GM13976 (cell line): ENCODE measurements at regions not wholly inside any gene's neighbourhood (a gene's known extent, or its start where the extent isn't known, plus 50 kb on each side); places are given as distances from the start of the nearest gene placed in this dataset.

Experiments
- DNase-seq: peaks from one replicate; pipeline ENCODE4 v3.0.0; 2012; ENCODE audit warnings: low spot score
- CTCF ChIP-seq: IDR thresholded peaks from 2 replicates; pipeline ENCODE4 v1.5.1; 2012; ENCODE audit warnings: borderline replicate concordance, mild to moderate bottlenecking; ENCODE audit not compliant: insufficient read depth; ENCODE audit errors: extremely low read depth, missing control alignments, control extremely low read depth
- in situ Hi-C: fragments of 300-500 bp; cut with MboI; formaldehyde crosslinking; loops from one replicate; pipeline ENCODE4 v1.12.0; 2022; ENCODE audit warnings: low sequenced_read_pairs, mixed read lengths, inconsistent platforms; ENCODE audit not compliant: unreplicated experiment

- in situ Hi-C loops, result loop anchor here (25.0 kb wide), 1 partner anchor 205 kb away; the partner anchor contains the start of genes LRCOL1 and P2RX2
- no peak for TF ChIP-seq CTCF
- no peak for DNase-seq
Measured at GRCh38 chr12:132407451-132407961, 78.1 kb upstream of the GALNT9 start.

GRCh38 chr12:132406493-132407450 is 77.4 kb upstream of the GALNT9 start:
- in situ Hi-C loops, result loop anchor here (25.0 kb wide), 1 partner anchor 206 kb away; the partner anchor contains the start of genes LRCOL1 and P2RX2
- no peak for DNase-seq
- no peak for TF ChIP-seq CTCF

- in situ Hi-C loops, result loop anchor here (25.0 kb wide), 1 partner anchor 207 kb away; the partner anchor contains the start of genes LRCOL1 and P2RX2
- no peak for DNase-seq
- TF ChIP-seq CTCF, result no peak
Measured at GRCh38 chr12:132405742-132406251, 76.4 kb upstream of the GALNT9 start.

- TF ChIP-seq CTCF, result no peak
- in situ Hi-C loops, result loop anchor here (25.0 kb wide), 1 partner anchor 207 kb away; the partner anchor contains the start of genes LRCOL1 and P2RX2
- no peak for DNase-seq
Measured at GRCh38 chr12:132404951-132405741, 75.8 kb upstream of the GALNT9 start.

GRCh38 chr12:132404435-132404855 is 75.1 kb upstream of the GALNT9 start:
- in situ Hi-C loops, result loop anchor here (25.0 kb wide), 1 partner anchor 208 kb away; the partner anchor contains the start of genes LRCOL1 and P2RX2
- TF ChIP-seq CTCF, result no peak
- no peak for DNase-seq

GRCh38 chr12:132403636-132404434 is 74.4 kb upstream of the GALNT9 start:
- no peak for DNase-seq
- no peak for TF ChIP-seq CTCF
- in situ Hi-C loops, result loop anchor here (25.0 kb wide), 1 partner anchor 208 kb away; the partner anchor contains the start of genes LRCOL1 and P2RX2
